ENCODE measurements at regions not wholly inside any gene's neighbourhood (a gene's known extent, or its start where the extent isn't known, plus 50 kb on each side); places are given as distances from the start of the nearest gene placed in this dataset.
A peak's percentile ranks its signal among the peaks of the same experiment; 100 is the strongest.

- Histone ChIP-seq H3K14ac (ENCODE audit: low read length) (no peak overlapping the region), H3K9ac (ENCODE audit: low read depth, low read length, poor library complexity) (no peak overlapping the region), H2BK120ac (ENCODE audit: low read depth, low read length) (no peak overlapping the region), H2AFZ (ENCODE audit: low read length) (no peak overlapping the region), H3K36me3 (replicated peaks in 1 of 2; ENCODE audit: control insufficient read depth in 2 of 2, insufficient read depth in 2 of 2, low read length in 2 of 2) (no peaks in the 10 kb centered on the region), H3K23ac (ENCODE audit: low read depth, low read length, poor library complexity) (no peak overlapping the region), H2BK15ac (ENCODE audit: low read length) (no peak overlapping the region), H3K27me3 (ENCODE audit: control insufficient read depth in 3 of 3, insufficient read depth in 3 of 3, low read depth in 1 of 3, low read length in 3 of 3) (no peaks in the 10 kb centered on the region), H3K27ac (replicated peaks; ENCODE audit: low read length) (no peak overlapping the region), H3K4me1 (ENCODE audit: control insufficient read depth in 2 of 2, insufficient read depth in 1 of 2, low read depth in 1 of 2, low read length in 2 of 2) (no peaks in the 10 kb centered on the region), H3K18ac (ENCODE audit: low read length) (no peak overlapping the region), H3K4me3 (ENCODE audit: low read length in 2 of 2) (no peak overlapping the region), H4K91ac (ENCODE audit: low read depth, low read length, poor library complexity) (no peak overlapping the region), H3K4me2 (ENCODE audit: insufficient read depth, low read length, poor library complexity, severe bottlenecking) (no peak overlapping the region), H3K4ac (ENCODE audit: low read length) (no peak overlapping the region), H3K9me3 (replicated peaks in 1 of 2; ENCODE audit: control insufficient read depth in 2 of 2, insufficient read depth in 1 of 2, low read depth in 1 of 2, low read length in 2 of 2) (no peaks in the 10 kb centered on the region), H2BK12ac (ENCODE audit: low read length) (no peak overlapping the region), H2AK5ac (ENCODE audit: low read depth, low read length) (no peak overlapping the region), H3K79me1 (ENCODE audit: low read depth, low read length) (no peaks in the 10 kb centered on the region), H2BK5ac (ENCODE audit: low read length) (no peak overlapping the region), H4K8ac (ENCODE audit: low read depth, low read length) (no peak overlapping the region)
- no CpG with 5 or more reads among the region's 2 CpGs for WGBS, 2 donors (ENCODE audit: extremely low coverage in 2 of 2, insufficient read length in 2 of 2, insufficient replicate concordance in 1 of 2)
- no peak for DNase-seq (ENCODE audit: low spot score)
Measured at GRCh38 chr4:103451341-103451740, 253.2 kb upstream of the CENPE start.

GRCh38 chr4:103450693-103451092 is 252.6 kb upstream of the CENPE start:
- Histone ChIP-seq H3K4ac (ENCODE audit: low read length) (no peak overlapping the region), H3K36me3 (replicated peaks in 1 of 2; ENCODE audit: control insufficient read depth in 2 of 2, insufficient read depth in 2 of 2, low read length in 2 of 2) (no peaks in the 10 kb centered on the region), H3K14ac (ENCODE audit: low read length) (no peak overlapping the region), H3K27me3 (ENCODE audit: control insufficient read depth in 3 of 3, insufficient read depth in 3 of 3, low read depth in 1 of 3, low read length in 3 of 3) (no peaks in the 10 kb centered on the region), H4K91ac (ENCODE audit: low read depth, low read length, poor library complexity) (no peak overlapping the region), H4K8ac (ENCODE audit: low read depth, low read length) (no peak overlapping the region), H3K9ac (ENCODE audit: low read depth, low read length, poor library complexity) (no peak overlapping the region), H3K27ac (replicated peaks; ENCODE audit: low read length) (no peak overlapping the region), H2BK12ac (ENCODE audit: low read length) (no peak overlapping the region), H2BK5ac (ENCODE audit: low read length) (no peak overlapping the region), H3K4me2 (ENCODE audit: insufficient read depth, low read length, poor library complexity, severe bottlenecking) (no peak overlapping the region), H2BK15ac (ENCODE audit: low read length) (no peak overlapping the region), H3K23ac (ENCODE audit: low read depth, low read length, poor library complexity) (no peak overlapping the region), H3K9me3 (replicated peaks in 1 of 2; ENCODE audit: control insufficient read depth in 2 of 2, insufficient read depth in 1 of 2, low read depth in 1 of 2, low read length in 2 of 2) (peaks cover 0 to 2% of the 10 kb centered on the region in 2 donors), H3K79me1 (ENCODE audit: low read depth, low read length) (no peaks in the 10 kb centered on the region), H2AK5ac (ENCODE audit: low read depth, low read length) (no peak overlapping the region), H2AFZ (ENCODE audit: low read length) (no peak overlapping the region), H2BK120ac (ENCODE audit: low read depth, low read length) (no peak overlapping the region), H3K18ac (ENCODE audit: low read length) (no peak overlapping the region), H3K4me1 (ENCODE audit: control insufficient read depth in 2 of 2, insufficient read depth in 1 of 2, low read depth in 1 of 2, low read length in 2 of 2) (no peaks in the 10 kb centered on the region), H3K4me3 (ENCODE audit: low read length in 2 of 2) (no peak overlapping the region)
- WGBS, 2 donors (ENCODE audit: extremely low coverage in 2 of 2, insufficient read length in 2 of 2, insufficient replicate concordance in 1 of 2) = no CpG with 5 or more reads among the region's 2 CpGs
- DNase-seq (ENCODE audit: low spot score) = no peak

GRCh38 chr4:103449296-103450023 is 251.3 kb upstream of the CENPE start:
- Histone ChIP-seq H3K4me2 (ENCODE audit: insufficient read depth, low read length, poor library complexity, severe bottlenecking) (no peak overlapping the region), H3K23ac (ENCODE audit: low read depth, low read length, poor library complexity) (no peak overlapping the region), H2BK15ac (ENCODE audit: low read length) (no peak overlapping the region), H3K4me3 (ENCODE audit: low read length in 2 of 2) (no peak overlapping the region), H2AFZ (ENCODE audit: low read length) (peak overlapping the region; percentile 46), H3K27me3 (ENCODE audit: control insufficient read depth in 3 of 3, insufficient read depth in 3 of 3, low read depth in 1 of 3, low read length in 3 of 3) (no peaks in the 10 kb centered on the region), H3K18ac (ENCODE audit: low read length) (no peak overlapping the region), H3K27ac (replicated peaks; ENCODE audit: low read length) (no peak overlapping the region), H4K91ac (ENCODE audit: low read depth, low read length, poor library complexity) (no peak overlapping the region), H3K4ac (ENCODE audit: low read length) (no peak overlapping the region), H2AK5ac (ENCODE audit: low read depth, low read length) (no peak overlapping the region), H3K9me3 (replicated peaks in 1 of 2; ENCODE audit: control insufficient read depth in 2 of 2, insufficient read depth in 1 of 2, low read depth in 1 of 2, low read length in 2 of 2) (peaks cover 0 to 3% of the 10 kb centered on the region in 2 donors), H3K36me3 (replicated peaks in 1 of 2; ENCODE audit: control insufficient read depth in 2 of 2, insufficient read depth in 2 of 2, low read length in 2 of 2) (no peaks in the 10 kb centered on the region), H3K14ac (ENCODE audit: low read length) (no peak overlapping the region), H3K9ac (ENCODE audit: low read depth, low read length, poor library complexity) (no peak overlapping the region), H2BK5ac (ENCODE audit: low read length) (no peak overlapping the region), H3K79me1 (ENCODE audit: low read depth, low read length) (no peaks in the 10 kb centered on the region), H2BK120ac (ENCODE audit: low read depth, low read length) (no peak overlapping the region), H4K8ac (ENCODE audit: low read depth, low read length) (no peak overlapping the region), H3K4me1 (ENCODE audit: control insufficient read depth in 2 of 2, insufficient read depth in 1 of 2, low read depth in 1 of 2, low read length in 2 of 2) (no peaks in the 10 kb centered on the region), H2BK12ac (ENCODE audit: low read length) (no peak overlapping the region)
- DNase-seq (ENCODE audit: low spot score) = no peak
- WGBS, 2 donors (ENCODE audit: extremely low coverage in 2 of 2, insufficient read length in 2 of 2, insufficient replicate concordance in 1 of 2) = 100% methylated on average over 1 of the region's 2 CpGs; no CpG with 5 or more reads in 1 of the 2 donors

GRCh38 chr4:103445377-103445776 is 247.2 kb upstream of the CENPE start:
- Histone ChIP-seq H2BK15ac (ENCODE audit: low read length) (no peak overlapping the region), H2AK5ac (ENCODE audit: low read depth, low read length) (no peak overlapping the region), H2BK12ac (ENCODE audit: low read length) (no peak overlapping the region), H3K23ac (ENCODE audit: low read depth, low read length, poor library complexity) (no peak overlapping the region), H2BK5ac (ENCODE audit: low read length) (no peak overlapping the region), H3K27ac (replicated peaks; ENCODE audit: low read length) (no peak overlapping the region), H4K91ac (ENCODE audit: low read depth, low read length, poor library complexity) (no peak overlapping the region), H3K4me1 (ENCODE audit: control insufficient read depth in 2 of 2, insufficient read depth in 1 of 2, low read depth in 1 of 2, low read length in 2 of 2) (no peaks in the 10 kb centered on the region), H3K4me2 (ENCODE audit: insufficient read depth, low read length, poor library complexity, severe bottlenecking) (no peak overlapping the region), H2BK120ac (ENCODE audit: low read depth, low read length) (no peak overlapping the region), H3K9me3 (replicated peaks in 1 of 2; ENCODE audit: control insufficient read depth in 2 of 2, insufficient read depth in 1 of 2, low read depth in 1 of 2, low read length in 2 of 2) (peaks cover 0 to 3% of the 10 kb centered on the region in 2 donors), H3K4ac (ENCODE audit: low read length) (no peak overlapping the region), H3K9ac (ENCODE audit: low read depth, low read length, poor library complexity) (no peak overlapping the region), H4K8ac (ENCODE audit: low read depth, low read length) (no peak overlapping the region), H3K14ac (ENCODE audit: low read length) (no peak overlapping the region), H3K79me1 (ENCODE audit: low read depth, low read length) (no peaks in the 10 kb centered on the region), H2AFZ (ENCODE audit: low read length) (no peak overlapping the region), H3K27me3 (ENCODE audit: control insufficient read depth in 3 of 3, insufficient read depth in 3 of 3, low read depth in 1 of 3, low read length in 3 of 3) (no peaks in the 10 kb centered on the region), H3K36me3 (replicated peaks in 1 of 2; ENCODE audit: control insufficient read depth in 2 of 2, insufficient read depth in 2 of 2, low read length in 2 of 2) (no peaks in the 10 kb centered on the region), H3K4me3 (ENCODE audit: low read length in 2 of 2) (no peak overlapping the region), H3K18ac (ENCODE audit: low read length) (no peak overlapping the region)
- no CpG with 5 or more reads among the region's 1 CpG for WGBS, 2 donors (ENCODE audit: extremely low coverage in 2 of 2, insufficient read length in 2 of 2, insufficient replicate concordance in 1 of 2)
- no peak for DNase-seq (ENCODE audit: low spot score)
